Ishikawa (cell line): ENCODE measurements at regions not wholly inside any gene's neighbourhood (a gene's known extent, or its start where the extent isn't known, plus 50 kb on each side); places are given as distances from the start of the nearest gene placed in this dataset.

Experiments used
- EP300 ChIP-seq: IDR thresholded peaks from 2 replicates; pipeline ENCODE4 v1.6.1; 2012; ENCODE audit warnings: borderline replicate concordance
- TEAD4 ChIP-seq: IDR thresholded peaks from 2 replicates; pipeline ENCODE4 v1.6.1; 2012

GRCh38 chr13:44686531-44686934 lies 110.4 kb upstream of the TSC22D1 start:
- TF ChIP-seq EP300 (no peak), TEAD4 (no peak)
